Naive thymus-derived CD8-positive, alpha-beta T cell (primary cell): ENCODE measurements at regions not wholly inside any gene's neighbourhood (a gene's known extent, or its start where the extent isn't known, plus 50 kb on each side); places are given as distances from the start of the nearest gene placed in this dataset.

Source experiments
- ATAC-seq, 2 donors: fragments of 150-1000 bp; cut with Tn5 transposase in 1 of 2; sonication (Bioruptor Pico), chemical (Tn5 transposase) in 1 of 2; 1 replicate in 1 of 2; 2 replicates in 1 of 2; pipeline ENCODE4 v1.10.0; 2021; ENCODE audit warnings: mild to moderate bottlenecking in 2 of 2, moderate library complexity in 2 of 2
- POLR2A ChIA-PET: fragments of 350-600 bp; sonication (Branson Sonifier 250); formaldehyde crosslinking; loops from one replicate; lab custom pipeline; 2021; ENCODE audit warnings: antibody characterized with exemption; lab: Charles Lee
- DNase-seq, 10 donors: peaks; one replicate each; pipeline versions ENCODE4 v3.0.0 to v3.0.0-alpha.2; 2020 to 2022
- H3K27ac Mint-ChIP-seq, 10 donors: one replicate each; pipeline ENCODE4 v1.8.0; 2020 to 2022; ENCODE audit warnings: mild to moderate bottlenecking in 10 of 10, mixed read lengths in 10 of 10, moderate library complexity in 4 of 10, inconsistent platforms in 1 of 10
- H3K27me3 Mint-ChIP-seq, 5 donors: one replicate each; pipeline ENCODE4 v1.8.0; 2021 to 2022; ENCODE audit warnings: mixed read lengths in 5 of 5
- H3K36me3 Mint-ChIP-seq, 3 donors: one replicate each; pipeline ENCODE4 v1.8.0; 2020 to 2022; ENCODE audit warnings: mixed read lengths in 3 of 3, mild to moderate bottlenecking in 2 of 3, inconsistent platforms in 1 of 3
- H3K4me1 Mint-ChIP-seq, 4 donors: one replicate each; pipeline ENCODE4 v1.8.0; 2021 to 2022; ENCODE audit warnings: mixed read lengths in 4 of 4
- H3K4me3 Mint-ChIP-seq, 10 donors: one replicate each; pipeline ENCODE4 v1.8.0; 2020 to 2022; ENCODE audit warnings: mild to moderate bottlenecking in 10 of 10, mixed read lengths in 10 of 10, moderate library complexity in 6 of 10, inconsistent platforms in 1 of 10
- H3K9me3 Mint-ChIP-seq, 9 donors: one replicate each; pipeline ENCODE4 v1.8.0; 2020 to 2022; ENCODE audit warnings: mixed read lengths in 9 of 9, mild to moderate bottlenecking in 3 of 9, inconsistent platforms in 1 of 9, moderate library complexity in 1 of 9

GRCh38 chr17:45719335-45720071, 64.6 kb upstream of the CRHR1 start:
- Mint-ChIP-seq H3K36me3 (peaks cover 0 to 5% (median 3%) of the 10 kb centered on the region in 3 donors), H3K27ac (no peak overlapping the region)
- POLR2A ChIA-PET = no interaction called here

GRCh38 chr17:45720386-45720785, 63.7 kb upstream of the CRHR1 start:
- H3K36me3 Mint-ChIP-seq = peaks cover 0 to 11% (median 3%) of the 10 kb centered on the region in 3 donors
- H3K27ac Mint-ChIP-seq = no peak overlapping the region
- H3K27me3 Mint-ChIP-seq = peaks cover 29 to 45% (median 35%) of the 10 kb centered on the region in 5 donors

More at GRCh38 chr17:45719335-45720071, 64.6 kb upstream of the CRHR1 start:
- Mint-ChIP-seq H3K4me1 (no peaks in the 10 kb centered on the region), H3K4me3 (no peak overlapping the region), H3K9me3 (peaks cover 0 to 9% (median 6%) of the 10 kb centered on the region in 9 donors), H3K27me3 (peaks cover 26 to 43% (median 37%) of the 10 kb centered on the region in 5 donors)
- DNase-seq (no peak), ATAC-seq (no peak)

DNA sequence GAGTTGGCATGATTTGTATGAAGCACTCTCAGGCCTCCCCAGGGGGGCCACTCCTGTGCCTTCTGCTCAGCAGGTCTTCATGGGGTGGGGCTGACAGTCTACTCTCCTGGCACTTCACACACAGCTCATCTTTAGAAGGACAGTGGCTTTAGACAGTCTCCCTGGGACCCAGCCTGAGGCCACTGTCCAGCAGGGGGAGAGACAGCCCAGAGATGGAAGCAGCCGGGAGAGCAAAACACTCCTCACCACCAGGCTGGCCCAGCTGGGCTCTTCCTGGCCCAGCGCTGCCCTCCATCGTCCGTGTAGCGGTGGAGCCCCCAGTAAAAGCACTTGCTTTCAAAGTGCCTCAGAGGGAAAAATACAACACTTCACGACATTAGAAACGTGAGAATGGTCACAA, 62.0 kb upstream of the CRHR1 start:
- no peak overlapping the region for H3K27ac Mint-ChIP-seq
- POLR2A ChIA-PET = no interaction called here
- H3K4me1 Mint-ChIP-seq = no peaks in the 10 kb centered on the region
- peaks cover 36 to 51% (median 42%) of the 10 kb centered on the region in 5 donors for H3K27me3 Mint-ChIP-seq
- H3K9me3 Mint-ChIP-seq = peaks cover 0 to 20% (median 9%) of the 10 kb centered on the region in 9 donors
- ATAC-seq (no peak), DNase-seq (no peak)
- H3K4me3 Mint-ChIP-seq = no peak overlapping the region
- peaks cover 0 to 15% (median 3%) of the 10 kb centered on the region in 3 donors for H3K36me3 Mint-ChIP-seq

More at GRCh38 chr17:45720386-45720785, 63.7 kb upstream of the CRHR1 start:
- Mint-ChIP-seq H3K4me1 (no peaks in the 10 kb centered on the region), H3K9me3 (peaks cover 0 to 15% (median 9%) of the 10 kb centered on the region in 9 donors), H3K4me3 (no peak overlapping the region)
- ATAC-seq (no peak), DNase-seq (no peak)
- POLR2A ChIA-PET = no interaction called here

GRCh38 chr17:45729294-45729907, 54.7 kb upstream of the CRHR1 start:
- no peak overlapping the region for H3K27ac Mint-ChIP-seq
- H3K9me3 Mint-ChIP-seq = peaks cover 7 to 51% (median 17%) of the 10 kb centered on the region in 9 donors
- POLR2A ChIA-PET = no interaction called here
- no peak overlapping the region for H3K4me3 Mint-ChIP-seq
- ATAC-seq (no peak), DNase-seq (no peak)
- peaks cover 32 to 62% (median 47%) of the 10 kb centered on the region in 5 donors for H3K27me3 Mint-ChIP-seq
- H3K4me1 Mint-ChIP-seq = peaks cover 0 to 2% (median 0%) of the 10 kb centered on the region in 4 donors
- peaks cover 2 to 32% (median 8%) of the 10 kb centered on the region in 3 donors for H3K36me3 Mint-ChIP-seq

- peaks cover 6 to 46% (median 14%) of the 10 kb centered on the region in 9 donors for H3K9me3 Mint-ChIP-seq
- no peak overlapping the region for H3K27ac Mint-ChIP-seq
- peaks cover 30 to 59% (median 44%) of the 10 kb centered on the region in 5 donors for H3K27me3 Mint-ChIP-seq
- H3K36me3 Mint-ChIP-seq = peaks cover 2 to 27% (median 8%) of the 10 kb centered on the region in 3 donors
- POLR2A ChIA-PET = no interaction called here
- H3K4me1 Mint-ChIP-seq = peaks cover 0 to 2% (median 0%) of the 10 kb centered on the region in 4 donors
- DNase-seq = no peak
- ATAC-seq = no peak
- H3K4me3 Mint-ChIP-seq = no peak overlapping the region
Measured at GRCh38 chr17:45730192-45730591, 53.9 kb upstream of the CRHR1 start.

DNA sequence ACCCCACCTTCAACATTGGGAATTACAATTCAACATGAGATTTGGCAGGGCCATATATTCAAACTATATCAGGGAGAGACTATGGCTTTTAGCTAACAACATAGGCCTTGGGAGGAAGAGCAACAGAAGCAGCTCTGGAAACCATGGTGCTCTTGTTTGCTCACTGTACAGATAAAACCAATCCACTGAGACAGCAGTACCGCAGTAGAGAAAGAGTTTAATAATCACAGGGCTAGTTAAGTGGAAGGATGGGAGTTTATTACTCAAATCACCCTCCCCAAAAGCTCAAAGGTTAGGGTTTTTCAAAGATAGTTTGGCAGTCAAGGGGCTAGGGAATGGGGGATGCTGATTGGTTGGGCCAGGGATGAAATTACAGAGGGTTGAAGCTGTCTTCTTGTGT, 52.7 kb upstream of the CRHR1 start:
- DNase-seq (no peak), ATAC-seq (no peak)
- Mint-ChIP-seq H3K27ac (no peak overlapping the region), H3K4me1 (peaks cover 0 to 2% (median 0%) of the 10 kb centered on the region in 4 donors), H3K36me3 (peaks cover 2 to 21% (median 8%) of the 10 kb centered on the region in 3 donors), H3K27me3 (peaks cover 24 to 47% (median 38%) of the 10 kb centered on the region in 5 donors), H3K4me3 (no peak overlapping the region), H3K9me3 (peaks cover 5 to 43% (median 14%) of the 10 kb centered on the region in 9 donors)
- POLR2A ChIA-PET = no interaction called here

DNA sequence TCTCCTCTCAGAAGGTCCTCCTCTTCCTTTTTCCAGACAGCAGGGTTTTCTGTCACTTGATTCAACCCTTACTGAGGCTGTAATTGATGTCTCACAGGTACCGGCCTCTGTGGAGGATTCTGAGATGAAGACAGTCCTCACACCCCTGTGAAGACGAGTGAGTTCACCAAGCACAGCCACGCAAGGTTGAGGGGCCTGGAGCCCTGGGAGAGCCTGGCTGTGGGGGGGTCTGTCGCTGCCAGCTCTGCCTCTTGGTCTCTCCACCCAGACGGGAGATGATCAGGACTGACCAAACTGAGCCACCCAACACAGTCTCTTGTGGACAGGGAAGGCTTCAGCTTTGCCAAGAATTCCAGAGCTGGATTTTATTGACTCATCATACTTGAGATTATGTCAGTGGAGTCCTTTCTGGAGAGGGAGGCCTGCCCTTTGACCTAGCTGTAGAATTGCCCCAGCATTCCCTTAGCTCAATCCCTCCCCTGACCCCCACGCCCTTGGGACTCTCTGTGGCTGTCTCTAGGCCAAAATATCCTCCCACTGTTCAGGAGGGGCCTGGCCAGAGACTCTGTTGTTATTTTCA, 51.1 kb upstream of the CRHR1 start:
- POLR2A ChIA-PET = no interaction called here

GRCh38 chr17:45733781-45734180, 50.3 kb upstream of the CRHR1 start:
- DNase-seq = no peak
- ATAC-seq = no peak
- POLR2A ChIA-PET = no interaction called here
- Mint-ChIP-seq H3K27ac (no peak overlapping the region), H3K4me1 (peaks cover 0 to 2% (median 0%) of the 10 kb centered on the region in 4 donors), H3K4me3 (no peak overlapping the region), H3K27me3 (peaks cover 15 to 26% (median 20%) of the 10 kb centered on the region in 5 donors), H3K9me3 (peaks cover 5 to 39% (median 12%) of the 10 kb centered on the region in 9 donors), H3K36me3 (peaks cover 0 to 21% (median 8%) of the 10 kb centered on the region in 3 donors)

More for the DNA sequence above, 51.1 kb upstream of the CRHR1 start:
- ATAC-seq (no peak), DNase-seq (no peak)
- peaks cover 19 to 31% (median 28%) of the 10 kb centered on the region in 5 donors for H3K27me3 Mint-ChIP-seq
- H3K4me1 Mint-ChIP-seq = peaks cover 0 to 2% (median 0%) of the 10 kb centered on the region in 4 donors
- peaks cover 0 to 21% (median 8%) of the 10 kb centered on the region in 3 donors for H3K36me3 Mint-ChIP-seq
- H3K27ac Mint-ChIP-seq = no peak overlapping the region
- no peak overlapping the region for H3K4me3 Mint-ChIP-seq
- H3K9me3 Mint-ChIP-seq = peaks cover 5 to 40% (median 12%) of the 10 kb centered on the region in 9 donors
